ENCODE measurements at regions not wholly inside any gene's neighbourhood (a gene's known extent, or its start where the extent isn't known, plus 50 kb on each side); places are given as distances from the start of the nearest gene placed in this dataset.

DNA sequence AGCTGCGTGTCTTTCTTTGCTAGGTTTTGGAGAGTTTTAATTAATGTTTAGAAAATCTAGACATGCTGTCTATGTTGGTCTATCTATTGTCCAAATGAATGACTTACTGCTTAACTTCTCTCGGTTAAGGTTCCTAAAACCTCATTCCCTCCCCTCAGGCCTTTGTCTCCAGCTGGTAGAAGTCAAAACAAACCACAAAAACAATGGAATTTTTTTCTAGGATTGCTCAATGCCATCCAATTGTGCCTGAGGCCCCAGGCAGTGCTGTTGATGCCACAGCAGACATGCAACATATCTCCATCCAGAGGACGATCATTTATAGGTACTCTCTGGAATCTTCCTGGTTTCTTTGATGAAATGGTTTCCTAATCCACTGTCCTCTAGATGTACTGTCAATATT, 448.2 kb upstream of the TBX3 start:
- intact Hi-C loops (cut with DNase I; ENCODE audit: low total_unique reads) = no loop called here
- DNase-seq (ENCODE audit: low spot score in 2 of 2) = no peak
- 41 to 66% methylated on average over 3 of the region's 3 CpGs for WGBS, 2 donors
- TF ChIP-seq, protein P1, sequence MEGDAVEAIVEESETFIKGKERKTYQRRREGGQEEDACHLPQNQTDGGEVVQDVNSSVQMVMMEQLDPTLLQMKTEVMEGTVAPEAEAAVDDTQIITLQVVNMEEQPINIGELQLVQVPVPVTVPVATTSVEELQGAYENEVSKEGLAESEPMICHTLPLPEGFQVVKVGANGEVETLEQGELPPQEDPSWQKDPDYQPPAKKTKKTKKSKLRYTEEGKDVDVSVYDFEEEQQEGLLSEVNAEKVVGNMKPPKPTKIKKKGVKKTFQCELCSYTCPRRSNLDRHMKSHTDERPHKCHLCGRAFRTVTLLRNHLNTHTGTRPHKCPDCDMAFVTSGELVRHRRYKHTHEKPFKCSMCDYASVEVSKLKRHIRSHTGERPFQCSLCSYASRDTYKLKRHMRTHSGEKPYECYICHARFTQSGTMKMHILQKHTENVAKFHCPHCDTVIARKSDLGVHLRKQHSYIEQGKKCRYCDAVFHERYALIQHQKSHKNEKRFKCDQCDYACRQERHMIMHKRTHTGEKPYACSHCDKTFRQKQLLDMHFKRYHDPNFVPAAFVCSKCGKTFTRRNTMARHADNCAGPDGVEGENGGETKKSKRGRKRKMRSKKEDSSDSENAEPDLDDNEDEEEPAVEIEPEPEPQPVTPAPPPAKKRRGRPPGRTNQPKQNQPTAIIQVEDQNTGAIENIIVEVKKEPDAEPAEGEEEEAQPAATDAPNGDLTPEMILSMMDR (IDR thresholded peaks at IDR 0.05) = no peak
- TF ChIP-seq POLR2A (IDR thresholded peaks at IDR 0.05) = no peak
- no peak overlapping the region for H3K4me3 ChIP-seq (ENCODE audit: low read depth, poor library complexity, severe bottlenecking)

- no peak for DNase-seq (ENCODE audit: low spot score in 2 of 2)
- TF ChIP-seq, protein P1 (IDR thresholded peaks at IDR 0.05) = no peak
These were observed 445.8 kb upstream of the TBX3 start for GRCh38 chr12:115129727-115130126.

GRCh38 chr12:115121053-115121452, 437.1 kb upstream of the TBX3 start:
- intact Hi-C loops (cut with DNase I; ENCODE audit: low total_unique reads) = no loop called here
- no peak overlapping the region for H3K4me3 ChIP-seq (ENCODE audit: low read depth, poor library complexity, severe bottlenecking)
- TF ChIP-seq, protein P1 (IDR thresholded peaks at IDR 0.05) = no peak
- no peak for TF ChIP-seq POLR2A (IDR thresholded peaks at IDR 0.05)
- no peak for DNase-seq (ENCODE audit: low spot score in 2 of 2)

More at GRCh38 chr12:115129727-115130126, 445.8 kb upstream of the TBX3 start:
- intact Hi-C loops (cut with DNase I; ENCODE audit: low total_unique reads) = no loop called here
- WGBS, 2 donors = 21 to 36% methylated on average over 1 of the region's 1 CpG
- no peak overlapping the region for H3K4me3 ChIP-seq (ENCODE audit: low read depth, poor library complexity, severe bottlenecking)

DNA sequence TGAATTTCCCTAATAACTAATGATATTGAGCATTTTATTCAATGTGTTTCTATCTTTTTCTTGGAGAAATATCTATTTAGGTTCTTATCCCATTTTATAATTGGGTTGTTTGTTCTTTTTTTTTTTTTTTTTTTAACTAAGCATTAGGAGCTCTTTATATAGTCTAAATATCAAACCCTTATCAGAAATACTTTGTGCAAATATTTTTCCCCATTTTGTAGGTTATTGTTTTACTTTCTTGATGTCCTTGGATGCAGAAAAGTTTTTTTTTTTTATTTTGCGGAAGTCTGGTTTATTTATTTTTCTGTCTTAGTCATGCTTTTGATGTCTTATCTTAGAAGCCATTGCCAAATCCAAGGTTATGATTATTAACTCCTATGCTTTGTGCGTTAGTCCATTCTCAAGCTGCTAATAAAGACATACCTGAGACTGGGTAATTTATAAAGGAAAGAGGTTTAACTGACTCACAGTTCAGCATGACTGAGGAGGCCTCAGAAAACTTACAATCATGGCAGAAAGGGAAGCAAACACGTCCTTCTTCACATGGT, 434.3 kb upstream of the TBX3 start:
- no peak for DNase-seq (ENCODE audit: low spot score in 2 of 2)
- TF ChIP-seq POLR2A (IDR thresholded peaks at IDR 0.05) = no peak
- TF ChIP-seq, protein P1 (IDR thresholded peaks at IDR 0.05) = no peak
- intact Hi-C loops (cut with DNase I; ENCODE audit: low total_unique reads) = no loop called here
- no peak overlapping the region for H3K4me3 ChIP-seq (ENCODE audit: low read depth, poor library complexity, severe bottlenecking)
- 92 to 96% methylated on average over 3 of the region's 3 CpGs for WGBS, 2 donors

DNA sequence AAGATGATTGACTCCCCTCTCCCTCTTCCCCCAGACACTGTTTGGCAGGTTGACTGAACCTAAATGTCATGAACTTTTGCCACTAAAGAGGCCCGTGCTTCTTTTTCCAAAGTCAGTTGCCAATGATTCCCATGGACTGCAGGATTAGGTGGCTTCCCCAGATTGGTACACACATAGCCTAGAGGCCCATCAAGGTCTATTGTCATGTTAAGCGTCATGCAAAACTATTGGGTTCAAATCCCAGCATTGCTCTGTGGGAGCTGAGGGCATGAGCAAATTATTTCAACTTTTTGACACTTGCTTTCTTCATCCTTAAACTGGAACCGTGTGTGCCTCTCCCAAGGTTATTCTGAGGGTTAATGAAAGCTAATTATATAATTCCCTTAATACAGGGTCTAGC, 430.2 kb upstream of the TBX3 start:
- TF ChIP-seq, protein P1 (IDR thresholded peaks at IDR 0.05) = no peak
- TF ChIP-seq POLR2A (IDR thresholded peaks at IDR 0.05) = no peak
- H3K4me3 ChIP-seq (ENCODE audit: low read depth, poor library complexity, severe bottlenecking) = no peak overlapping the region
- DNase-seq (ENCODE audit: low spot score in 2 of 2) = no peak
- 79 to 80% methylated on average over 3 of the region's 3 CpGs for WGBS, 2 donors
- intact Hi-C loops (cut with DNase I; ENCODE audit: low total_unique reads) = no loop called here

GRCh38 chr12:115109863-115110262, 425.9 kb upstream of the TBX3 start:
- no peak overlapping the region for H3K4me3 ChIP-seq (ENCODE audit: low read depth, poor library complexity, severe bottlenecking)
- intact Hi-C loops (cut with DNase I; ENCODE audit: low total_unique reads) = no loop called here
- 90 to 94% methylated on average over 3 of the region's 3 CpGs for WGBS, 2 donors
- no peak for DNase-seq (ENCODE audit: low spot score in 2 of 2)
- no peak for TF ChIP-seq POLR2A (IDR thresholded peaks at IDR 0.05)

Measured in lower leg skin (tissue), 4 donors.